Trophoblast cell (in vitro differentiated cells and primary cell): ENCODE measurements at regions not wholly inside any gene's neighbourhood (a gene's known extent, or its start where the extent isn't known, plus 50 kb on each side); places are given as distances from the start of the nearest gene placed in this dataset.

Experiments
- DNase-seq, 2 donors: peaks; one replicate each; pipeline ENCODE4 v3.0.0-alpha.2; 2016
- H2AFZ ChIP-seq: 2 replicates; pipeline ENCODE4 v1.6.1; 2013; ENCODE audit warnings: low read length, moderate library complexity, mild to moderate bottlenecking; ENCODE audit not compliant: insufficient read depth, poor library complexity
- H2AK5ac ChIP-seq: 2 replicates; pipeline ENCODE4 v1.6.1; 2013; ENCODE audit warnings: mild to moderate bottlenecking, low read length
- H2BK120ac ChIP-seq: 2 replicates; pipeline ENCODE4 v1.6.1; 2013; ENCODE audit warnings: low read length, mild to moderate bottlenecking, moderate library complexity; ENCODE audit not compliant: insufficient read depth, poor library complexity
- H2BK12ac ChIP-seq: 2 replicates; pipeline ENCODE4 v1.6.1; 2013; ENCODE audit warnings: mild to moderate bottlenecking, low read length, moderate library complexity
- H2BK5ac ChIP-seq: 2 replicates; pipeline ENCODE4 v1.6.1; 2013; ENCODE audit warnings: low read length, low read depth, moderate library complexity, mild to moderate bottlenecking; ENCODE audit not compliant: poor library complexity
- H3K14ac ChIP-seq: 2 replicates; pipeline ENCODE4 v1.6.1; 2013; ENCODE audit warnings: mild to moderate bottlenecking, low read length
- H3K18ac ChIP-seq: 2 replicates; pipeline ENCODE4 v1.6.1; 2013; ENCODE audit warnings: mild to moderate bottlenecking, low read length
- H3K23ac ChIP-seq: 2 replicates; pipeline ENCODE4 v1.6.1; 2013; ENCODE audit warnings: low read length
- H3K27ac ChIP-seq: 2 replicates; pipeline ENCODE4 v1.5.1; 2013; ENCODE audit warnings: low read depth, mild to moderate bottlenecking, inconsistent platforms, low read length, moderate library complexity
- H3K27me3 ChIP-seq: 2 replicates; pipeline ENCODE4 v1.6.1; 2013; ENCODE audit warnings: inconsistent platforms, mild to moderate bottlenecking, low read length, moderate library complexity; ENCODE audit not compliant: insufficient read depth
- H3K36me3 ChIP-seq, 2 experiments: 1 replicate in 1 of 2; 2 replicates in 1 of 2; pipeline ENCODE4 v1.6.1; 2013; ENCODE audit warnings: low read length in 2 of 2, mild to moderate bottlenecking in 2 of 2, moderate library complexity in 1 of 2; ENCODE audit not compliant: insufficient read depth in 2 of 2, control insufficient read depth in 1 of 2
- H3K4ac ChIP-seq: 2 replicates; pipeline ENCODE4 v1.6.1; 2013; ENCODE audit warnings: low read depth, mild to moderate bottlenecking, low read length, moderate library complexity
- H3K4me1 ChIP-seq, 2 experiments: 1 replicate in 1 of 2; 2 replicates in 1 of 2; pipeline ENCODE4 v1.6.1; 2013; ENCODE audit warnings: low read length in 2 of 2, mild to moderate bottlenecking in 2 of 2, moderate library complexity in 1 of 2; ENCODE audit not compliant: insufficient read depth in 2 of 2, control insufficient read depth in 1 of 2
- H3K4me2 ChIP-seq: 2 replicates; pipeline ENCODE4 v1.6.1; 2013; ENCODE audit warnings: inconsistent platforms, mild to moderate bottlenecking, low read length, moderate library complexity
- H3K4me3 ChIP-seq: 2 replicates; pipeline ENCODE4 v1.5.1; 2013; ENCODE audit warnings: mild to moderate bottlenecking, low read depth, low read length, inconsistent platforms
- H3K79me1 ChIP-seq: one replicate; pipeline ENCODE4 v1.6.1; 2013; ENCODE audit warnings: low read length
- H3K79me2 ChIP-seq: 2 replicates; pipeline ENCODE4 v1.6.1; 2013; ENCODE audit warnings: low read length, mild to moderate bottlenecking; ENCODE audit not compliant: control insufficient read depth, insufficient read depth, poor library complexity
- H3K9ac ChIP-seq: 2 replicates; pipeline ENCODE4 v1.6.1; 2013; ENCODE audit warnings: mild to moderate bottlenecking, low read length
- H3K9me3 ChIP-seq: 2 replicates; pipeline ENCODE4 v1.6.1; 2013; ENCODE audit warnings: low read depth, mild to moderate bottlenecking, control low read depth, inconsistent platforms, low read length; ENCODE audit not compliant: insufficient read depth
- H4K12ac ChIP-seq: 2 replicates; pipeline ENCODE4 v1.6.1; 2013; ENCODE audit warnings: low read depth, mild to moderate bottlenecking, low read length, moderate library complexity
- H4K8ac ChIP-seq: 2 replicates; pipeline ENCODE4 v1.6.1; 2013; ENCODE audit warnings: low read depth, mild to moderate bottlenecking, low read length, moderate library complexity
- H4K91ac ChIP-seq: one replicate; pipeline ENCODE4 v1.6.1; 2013; ENCODE audit warnings: low read depth, mild to moderate bottlenecking, low read length, moderate library complexity
- WGBS: extraction: QIAGEN DNeasy Blood & Tissue Kit; methylation state at CpG from one replicate; pipeline ENCODE4 v1.1.7; 2013; ENCODE audit warnings: missing lambda C conversion rate; ENCODE audit not compliant: insufficient read length, insufficient coverage; ENCODE audit errors: extremely low coverage; 5-methylcytosine and 5-hydroxymethylcytosine counted together

DNA sequence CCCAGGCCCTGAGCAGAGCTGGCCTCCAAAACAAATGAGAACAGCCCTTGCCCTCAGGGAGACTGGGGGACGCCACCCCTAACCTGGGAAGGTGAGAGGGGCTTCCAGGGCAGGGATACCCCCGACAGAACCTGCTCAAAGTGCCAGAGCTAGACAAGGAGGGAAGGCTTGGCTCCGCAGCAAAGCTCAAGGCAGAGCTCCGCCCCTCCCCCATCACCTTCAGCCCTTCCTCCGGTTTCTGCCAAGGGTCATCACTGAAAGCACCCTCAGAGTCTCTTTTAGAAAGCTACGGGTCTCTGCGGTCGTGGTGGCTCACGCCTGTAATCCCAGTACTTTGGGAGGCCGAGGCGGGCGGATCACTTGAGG lies 73.4 kb upstream of the CUX1 start:
- Histone ChIP-seq H2BK5ac (no peak overlapping the region), H3K18ac (no peak overlapping the region), H3K4ac (no peak overlapping the region), H2AK5ac (no peak overlapping the region), H3K9me3 (no peaks in the 10 kb centered on the region), H3K36me3 (no peaks in the 10 kb centered on the region), H3K27ac (no peak overlapping the region), H3K4me3 (no peak overlapping the region), H2AFZ (peak overlapping the region; percentile 32), H4K91ac (peak overlapping the region; percentile 37), H4K8ac (peak overlapping the region; percentile 39), H3K9ac (no peak overlapping the region), H4K12ac (peak overlapping the region; percentile 13), H3K27me3 (no peaks in the 10 kb centered on the region), H3K4me2 (peak overlapping the region; percentile 77), H3K79me1 (no peaks in the 10 kb centered on the region), H2BK12ac (no peak overlapping the region), H3K23ac (no peak overlapping the region), H2BK120ac (no peak overlapping the region), H3K4me1 (peaks cover 12 to 13% of the 10 kb centered on the region in 2 experiments), H3K14ac (no peak overlapping the region), H3K79me2 (no peaks in the 10 kb centered on the region)
- peak in 1 of 2 donors; percentile 22 for DNase-seq
- WGBS = no CpG with 5 or more reads among the region's 12 CpGs

DNA sequence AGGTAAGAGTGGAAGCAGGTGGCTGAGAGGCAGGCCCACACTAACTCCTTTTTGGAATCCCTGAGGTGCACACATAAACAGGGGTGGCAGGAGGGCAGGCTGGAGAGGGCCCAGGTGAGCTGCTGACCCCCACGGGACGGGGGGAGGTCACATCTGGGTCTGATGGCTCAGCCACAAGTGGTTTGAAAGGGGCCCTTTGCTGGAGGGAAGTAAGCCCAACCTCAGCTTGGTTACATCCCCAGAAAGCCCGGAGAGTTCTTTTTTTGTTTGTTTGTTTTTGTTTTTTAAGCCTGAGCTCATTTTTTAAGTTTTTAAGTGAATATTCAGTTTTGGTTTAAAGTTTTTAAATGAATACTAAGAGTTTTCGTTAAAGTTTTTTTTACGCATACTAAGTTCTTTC lies 72.8 kb upstream of the CUX1 start:
- Histone ChIP-seq H3K27me3 (no peaks in the 10 kb centered on the region), H3K4me3 (no peak overlapping the region), H3K23ac (no peak overlapping the region), H2AK5ac (no peak overlapping the region), H3K27ac (no peak overlapping the region), H3K4me2 (no peak overlapping the region), H2BK120ac (no peak overlapping the region), H3K4ac (no peak overlapping the region), H3K4me1 (peaks cover 8 to 9% of the 10 kb centered on the region in 2 experiments), H2AFZ (no peak overlapping the region), H3K18ac (no peak overlapping the region), H4K91ac (no peak overlapping the region), H3K9ac (no peak overlapping the region), H4K12ac (no peak overlapping the region), H2BK12ac (no peak overlapping the region), H4K8ac (no peak overlapping the region), H3K79me2 (no peaks in the 10 kb centered on the region), H2BK5ac (no peak overlapping the region), H3K79me1 (no peaks in the 10 kb centered on the region), H3K9me3 (no peaks in the 10 kb centered on the region), H3K36me3 (no peaks in the 10 kb centered on the region), H3K14ac (no peak overlapping the region)
- DNase-seq = no peak
- WGBS = 83% methylated on average over 1 of the region's 5 CpGs

DNA sequence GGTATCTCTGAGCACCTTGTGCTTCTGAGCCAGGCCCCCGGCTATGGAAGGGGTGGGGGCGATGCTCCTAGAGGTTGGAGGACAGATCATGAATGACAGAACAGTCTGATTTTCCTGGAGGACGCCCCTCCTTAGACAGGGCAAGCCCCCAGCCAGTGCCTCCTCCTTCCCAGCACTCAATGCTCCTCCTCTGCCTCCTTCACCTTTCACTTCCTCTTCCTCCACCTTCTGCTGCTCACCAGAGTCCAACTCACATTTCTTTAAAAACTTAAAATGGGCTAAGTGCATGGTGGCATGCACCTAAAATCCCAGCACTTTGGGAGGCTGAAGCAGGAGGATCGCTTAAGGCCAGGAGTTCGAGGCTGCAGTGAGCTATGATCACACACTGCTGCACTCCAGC lies 71.1 kb upstream of the CUX1 start:
- no peak overlapping the region for H4K91ac ChIP-seq
- H3K4me2 ChIP-seq = no peak overlapping the region
- H4K12ac ChIP-seq = no peak overlapping the region
- no peaks in the 10 kb centered on the region for H3K79me2 ChIP-seq
- H3K27me3 ChIP-seq = no peaks in the 10 kb centered on the region
- H3K4me3 ChIP-seq = no peak overlapping the region
- no peak overlapping the region for H3K14ac ChIP-seq
- no CpG with 5 or more reads among the region's 5 CpGs for whole genome bisulfite sequencing
- no peak overlapping the region for H3K18ac ChIP-seq
- H3K27ac ChIP-seq = no peak overlapping the region
- no peak overlapping the region for H2AFZ ChIP-seq
- H3K9ac ChIP-seq = no peak overlapping the region
- no peak overlapping the region for H2BK12ac ChIP-seq
- no peak overlapping the region for H2BK120ac ChIP-seq
- H2BK5ac ChIP-seq = no peak overlapping the region
- H3K36me3 ChIP-seq = no peaks in the 10 kb centered on the region
- no peaks in the 10 kb centered on the region for H3K79me1 ChIP-seq
- H2AK5ac ChIP-seq = no peak overlapping the region
- no peak overlapping the region for H4K8ac ChIP-seq
- H3K4me1 ChIP-seq = peaks cover 3 to 6% of the 10 kb centered on the region in 2 experiments
- no peaks in the 10 kb centered on the region for H3K9me3 ChIP-seq
- no peak overlapping the region for H3K23ac ChIP-seq
- no peak overlapping the region for H3K4ac ChIP-seq
- DNase-seq = no peak

DNA sequence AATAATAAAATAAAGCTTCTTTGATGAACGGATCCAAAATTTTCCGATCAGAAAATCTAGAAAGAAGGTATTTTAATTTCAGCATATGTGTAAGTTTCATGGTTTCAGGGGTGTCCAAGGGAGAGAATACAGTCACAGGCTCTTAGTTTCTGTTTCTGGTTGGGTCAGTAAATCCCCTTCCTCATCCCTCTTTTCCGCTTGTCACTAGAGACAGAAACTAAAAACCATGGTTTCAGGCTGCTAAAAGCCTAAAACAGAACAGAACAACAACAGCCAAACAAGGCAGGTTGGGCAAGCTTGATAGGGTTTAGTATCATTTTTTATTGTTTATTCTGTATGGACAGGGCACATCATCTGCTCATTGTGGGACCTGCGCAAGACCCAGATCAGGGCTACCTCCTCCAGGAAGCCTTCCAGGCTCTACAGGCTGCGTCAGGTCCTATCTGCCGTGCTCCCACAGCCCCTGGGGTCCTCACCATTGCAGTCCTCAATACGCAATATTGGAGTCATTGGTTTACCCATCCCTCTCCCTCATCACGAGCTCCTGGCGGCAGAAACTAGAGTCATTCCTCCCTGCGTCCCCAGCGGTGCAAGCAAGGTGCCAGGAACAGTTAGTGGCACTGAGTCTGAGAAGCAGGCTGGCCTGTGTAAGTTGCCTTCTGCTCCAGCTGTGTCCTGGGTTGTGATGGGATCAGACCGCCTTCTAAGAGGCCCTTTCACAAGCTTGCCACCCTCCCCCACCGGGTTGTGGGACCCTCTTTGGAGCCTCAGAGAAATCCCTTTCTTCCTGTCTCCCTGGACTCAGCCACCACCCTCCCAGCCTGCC lies 70.2 kb upstream of the CUX1 start:
- Histone ChIP-seq H3K18ac (no peak overlapping the region), H3K27ac (no peak overlapping the region), H3K4me3 (no peak overlapping the region), H3K79me2 (no peaks in the 10 kb centered on the region), H4K91ac (no peak overlapping the region), H3K23ac (no peak overlapping the region), H2AK5ac (no peak overlapping the region), H2AFZ (no peak overlapping the region), H3K9ac (no peak overlapping the region), H3K14ac (no peak overlapping the region), H4K8ac (no peak overlapping the region), H3K4ac (no peak overlapping the region), H2BK120ac (no peak overlapping the region), H3K27me3 (no peaks in the 10 kb centered on the region), H3K36me3 (no peaks in the 10 kb centered on the region), H3K4me2 (no peak overlapping the region), H3K79me1 (no peaks in the 10 kb centered on the region), H2BK12ac (no peak overlapping the region), H4K12ac (no peak overlapping the region), H3K4me1 (peaks cover 3 to 6% of the 10 kb centered on the region in 2 experiments), H2BK5ac (no peak overlapping the region), H3K9me3 (no peaks in the 10 kb centered on the region)
- DNase-seq = no peak
- no CpG with 5 or more reads among the region's 13 CpGs for WGBS
